B cell (primary cell): ENCODE measurements at regions not wholly inside any gene's neighbourhood (a gene's known extent, or its start where the extent isn't known, plus 50 kb on each side); places are given as distances from the start of the nearest gene placed in this dataset.

Experiments used
- CTCF ChIP-seq: fragments of 200-600 bp; IDR thresholded peaks from one replicate; pipeline ENCODE4 v1.8.0; 2022; ENCODE audit warnings: antibody characterized with exemption, mild to moderate bottlenecking
- EZH2 ChIP-seq: IDR thresholded peaks from 2 replicates; pipeline ENCODE4 v1.6.1; 2012; ENCODE audit warnings: borderline replicate concordance, low read depth, mild to moderate bottlenecking, moderate library complexity, low read length; ENCODE audit not compliant: insufficient read depth, poor library complexity, severe bottlenecking

- peak; percentile 13 for TF ChIP-seq CTCF
- TF ChIP-seq EZH2 = no peak
Observed at GRCh38 chr11:122556605-122557004, 98.9 kb upstream of the UBASH3B start.
